OCI-LY7 (cell line): ENCODE measurements at regions not wholly inside any gene's neighbourhood (a gene's known extent, or its start where the extent isn't known, plus 50 kb on each side); places are given as distances from the start of the nearest gene placed in this dataset.

Experiments
- BruUV-seq: library from RNA; stranded (reverse); fragments of 400-500 nt; replicated peaks from 2 replicates; lab custom pipeline; 2021; lab: Mats Ljungman, UMichigan
- CTCF ChIA-PET: fragments of 300-600 bp; sonication (Branson Sonifier 250); formaldehyde crosslinking; loops from one replicate; lab custom pipeline; 2022; ENCODE audit warnings: antibody characterized with exemption; ENCODE audit not compliant: unreplicated experiment; lab: Charles Lee
- POLR2A ChIA-PET: fragments of 300-600 bp; sonication (Branson Sonifier 250); formaldehyde crosslinking; loops from one replicate; lab custom pipeline; 2022; ENCODE audit warnings: antibody characterized with exemption; lab: Charles Lee
- DNase-seq: peaks from one replicate; pipeline ENCODE4 v3.0.0-alpha.2; 2015; ENCODE audit warnings: low spot score
- H2AFZ ChIP-seq: fragments of 200-600 bp; sonication (generic), shearing (Covaris generic); 2 replicates; pipeline ENCODE4 v1.6.1; 2014; ENCODE audit warnings: mild to moderate bottlenecking, antibody characterized with exemption, low read length, moderate library complexity
- H3K27ac ChIP-seq: fragments of 200-600 bp; sonication (generic); 2 replicates; pipeline ENCODE4 v1.5.1; 2014; ENCODE audit warnings: mixed run types, low read depth, mild to moderate bottlenecking, moderate library complexity, low read length, inconsistent platforms; ENCODE audit not compliant: poor library complexity, severe bottlenecking
- H3K36me3 ChIP-seq: fragments of 200-600 bp; sonication (generic); 2 replicates; pipeline ENCODE4 v1.6.1; 2014; ENCODE audit warnings: mild to moderate bottlenecking, antibody characterized with exemption, low read length, moderate library complexity, mixed read lengths; ENCODE audit not compliant: insufficient read depth
- H3K4me1 ChIP-seq: fragments of 200-600 bp; sonication (generic); 2 replicates; pipeline ENCODE4 v1.5.1; 2014; ENCODE audit warnings: mild to moderate bottlenecking, low read length; ENCODE audit not compliant: insufficient read depth, poor library complexity, severe bottlenecking
- H3K4me2 ChIP-seq: fragments of 200-600 bp; sonication (generic); 2 replicates; pipeline ENCODE4 v1.6.1; 2014; ENCODE audit warnings: mild to moderate bottlenecking, low read length
- H3K4me3 ChIP-seq: fragments of 200-600 bp; sonication (generic); 2 replicates; pipeline ENCODE4 v1.5.1; 2014; ENCODE audit warnings: mild to moderate bottlenecking, low read depth, low read length; ENCODE audit not compliant: poor library complexity, severe bottlenecking
- H3K79me2 ChIP-seq: fragments of 200-600 bp; sonication (generic); 2 replicates; pipeline ENCODE4 v1.6.1; 2016; ENCODE audit warnings: low read depth, mild to moderate bottlenecking, low read length, moderate library complexity, mixed read lengths; ENCODE audit not compliant: insufficient read depth
- H3K9me2 ChIP-seq: fragments of 200-600 bp; sonication (generic); 2 replicates; pipeline ENCODE4 v1.6.1; 2016; ENCODE audit warnings: mild to moderate bottlenecking, low read length, mixed read lengths; ENCODE audit not compliant: insufficient read depth
- H3K9me3 ChIP-seq: fragments of 200-600 bp; sonication (generic); 2 replicates; pipeline ENCODE4 v1.6.1; 2014; ENCODE audit warnings: mild to moderate bottlenecking, mixed run types, low read length, mixed read lengths
- H4K20me1 ChIP-seq: fragments of 200-600 bp; sonication (generic); 2 replicates; pipeline ENCODE4 v1.6.1; 2014; ENCODE audit warnings: mild to moderate bottlenecking, antibody characterized with exemption, low read length, moderate library complexity, mixed read lengths; ENCODE audit not compliant: insufficient read depth
- CTCF ChIP-seq: fragments of 200-600 bp; sonication (generic); conservative IDR thresholded peaks from 2 replicates; pipeline ENCODE4 v1.5.1; 2014; ENCODE audit warnings: mild to moderate bottlenecking, antibody characterized with exemption, low read length, moderate library complexity, mixed read lengths
- EZH2phosphoT487 ChIP-seq: fragments of 200-600 bp; sonication (generic); IDR thresholded peaks from 2 replicates; pipeline ENCODE4 v1.6.1; 2018; ENCODE audit warnings: low read depth, borderline replicate concordance, mild to moderate bottlenecking, mixed run types, antibody characterized with exemption, low read length, moderate library complexity, mixed read lengths
- intact Hi-C: fragments of 100-400 bp; cut with micrococcal nuclease; formaldehyde crosslinking; loops from one replicate; pipeline ENCODE4 v1.10.0; 2022; ENCODE audit not compliant: unreplicated experiment

- H2AFZ ChIP-seq: no peak overlapping the region
- no peaks in the 10 kb centered on the region for H4K20me1 ChIP-seq
- intact Hi-C loops: no loop called here
- H3K4me1 ChIP-seq: no peaks in the 10 kb centered on the region
- H3K9me2 ChIP-seq: no peaks in the 10 kb centered on the region
- no peaks in the 10 kb centered on the region for H3K9me3 ChIP-seq
- CTCF ChIA-PET: no interaction called here
- TF ChIP-seq EZH2phosphoT487 (no peak), CTCF (no peak)
- H3K4me2 ChIP-seq: no peak overlapping the region
- DNase-seq: no peak
- BruUV-seq: no TSS peak
- POLR2A ChIA-PET: no interaction called here
- no peak overlapping the region for H3K4me3 ChIP-seq
- H3K27ac ChIP-seq: no peak overlapping the region
- no peaks in the 10 kb centered on the region for H3K79me2 ChIP-seq
- no peaks in the 10 kb centered on the region for H3K36me3 ChIP-seq
Observed at GRCh38 chr20:20966171-20966570, 140.0 kb downstream of the LINC00237 start.

- H3K9me3 ChIP-seq: no peaks in the 10 kb centered on the region
- H3K9me2 ChIP-seq: no peaks in the 10 kb centered on the region
- CTCF ChIA-PET: no interaction called here
- POLR2A ChIA-PET: no interaction called here
- no TSS peak for BruUV-seq
- intact Hi-C loops: no loop called here
- DNase-seq: no peak
- H3K79me2 ChIP-seq: no peaks in the 10 kb centered on the region
- no peak overlapping the region for H3K27ac ChIP-seq
- no peaks in the 10 kb centered on the region for H3K4me1 ChIP-seq
- no peak overlapping the region for H3K4me3 ChIP-seq
- H3K4me2 ChIP-seq: no peak overlapping the region
- H4K20me1 ChIP-seq: no peaks in the 10 kb centered on the region
- no peaks in the 10 kb centered on the region for H3K36me3 ChIP-seq
- TF ChIP-seq EZH2phosphoT487: no peak
- no peak for TF ChIP-seq CTCF
- H2AFZ ChIP-seq: no peak overlapping the region
Observed at GRCh38 chr20:20959031-20959755, 147.0 kb downstream of the LINC00237 start.

- CTCF ChIA-PET: no interaction called here
- Histone ChIP-seq H3K4me2 (no peak overlapping the region), H3K79me2 (no peaks in the 10 kb centered on the region), H4K20me1 (no peaks in the 10 kb centered on the region), H3K4me3 (no peak overlapping the region), H3K9me2 (no peaks in the 10 kb centered on the region), H2AFZ (no peak overlapping the region), H3K4me1 (no peaks in the 10 kb centered on the region), H3K27ac (no peak overlapping the region), H3K36me3 (no peaks in the 10 kb centered on the region), H3K9me3 (no peaks in the 10 kb centered on the region)
- no TSS peak for BruUV-seq
- POLR2A ChIA-PET: no interaction called here
- TF ChIP-seq CTCF: no peak
- no peak for TF ChIP-seq EZH2phosphoT487
- intact Hi-C loops: no loop called here
- no peak for DNase-seq
Observed at GRCh38 chr20:20956513-20956931, 149.6 kb downstream of the LINC00237 start.
